HepG2 (cell line): ENCODE measurements at regions not wholly inside any gene's neighbourhood (a gene's known extent, or its start where the extent isn't known, plus 50 kb on each side); places are given as distances from the start of the nearest gene placed in this dataset.

Source experiments
- ATAC-seq: fragments of 200-7000 bp; cut with Tn5 transposase; 3 replicates; pipeline ENCODE4 v1.9.1; 2020; ENCODE audit warnings: mild to moderate bottlenecking, moderate library complexity
- BruUV-seq: library from RNA; stranded (reverse); fragments of 400-500 nt; replicated peaks from 2 replicates; lab custom pipeline; 2021; lab: Mats Ljungman, UMichigan
- CTCF ChIA-PET: fragments of 300-600 bp; formaldehyde crosslinking; extraction: SDS; loops from one replicate; lab custom pipeline; 2021; ENCODE audit warnings: low total read pairs, inconsistent platforms, low intra/inter-chr PET ratio; lab: Yijun Ruan, JAX
- POLR2A ChIA-PET: fragments of 350-600 bp; sonication (Branson Sonifier 250); formaldehyde crosslinking; loops from one replicate; lab custom pipeline; 2020; ENCODE audit warnings: antibody characterized with exemption, inconsistent platforms; lab: Yijun Ruan, JAX
- DNase-seq: peaks from one replicate; pipeline ENCODE4 v3.0.0-alpha.2; 2015; ENCODE audit warnings: low spot score
- FAIRE-seq: peaks from 3 replicates; lab custom pipeline; 2011; peaks lifted over from hg19 to GRCh38; lab: Jason Lieb, UNC
- H2AFZ ChIP-seq: one replicate; pipeline ENCODE4 v1.6.1; 2011; ENCODE audit warnings: low read length, inconsistent platforms
- H3K27ac ChIP-seq: fragments of 300-600 bp; 3 replicates; pipeline ENCODE4 v1.8.0; 2011; ENCODE audit warnings: mixed run types, mild to moderate bottlenecking, mixed read lengths, low read length, inconsistent platforms; ENCODE audit not compliant: insufficient read depth; ENCODE audit errors: extremely low read length
- H3K27me3 ChIP-seq, 2 experiments: fragments of 200-600 bp in 1 of 2; 2 replicates in 1 of 2; 3 replicates in 1 of 2; pipeline versions ENCODE4 v1.6.0 to v1.8.0; 2011; ENCODE audit warnings: low read length in 2 of 2, mild to moderate bottlenecking in 2 of 2, moderate library complexity in 2 of 2, inconsistent platforms in 1 of 2; ENCODE audit not compliant: insufficient read depth in 2 of 2, control insufficient read depth in 1 of 2
- H3K36me3 ChIP-seq, 2 experiments: fragments of 200-600 bp in 1 of 2; replicated peaks in 1 of 2; 2 replicates in 1 of 2; 3 replicates in 1 of 2; pipeline versions ENCODE4 v1.5.1 to v1.8.0; 2011; ENCODE audit warnings: low read length in 2 of 2, inconsistent platforms in 1 of 2; ENCODE audit not compliant: insufficient read depth in 2 of 2, control insufficient read depth in 1 of 2
- H3K4me1 ChIP-seq: 2 replicates; pipeline ENCODE4 v1.5.1; 2012; ENCODE audit warnings: low read length, inconsistent platforms; ENCODE audit not compliant: insufficient read depth
- H3K4me2 ChIP-seq: 2 replicates; pipeline ENCODE4 v1.6.0; 2011; ENCODE audit warnings: low read depth, low read length, inconsistent platforms
- H3K4me3 ChIP-seq, 3 experiments: fragments of 200-600 bp in 1 of 3; sonication (generic), shearing (Covaris generic) in 1 of 3; replicated peaks in 1 of 3; 2 replicates each; pipeline ENCODE4 v1.5.1; 2011 to 2016; ENCODE audit warnings: low read length in 3 of 3, inconsistent platforms in 2 of 3, low read depth in 2 of 3, mild to moderate bottlenecking in 2 of 3, control low read depth in 1 of 3, mixed read lengths in 1 of 3; ENCODE audit not compliant: insufficient read depth in 1 of 3
- H3K79me2 ChIP-seq: one replicate; pipeline ENCODE4 v1.6.1; 2011; ENCODE audit warnings: low read length, inconsistent platforms; ENCODE audit not compliant: insufficient read depth
- H3K9ac ChIP-seq: 2 replicates; pipeline ENCODE4 v1.6.0; 2011; ENCODE audit warnings: mild to moderate bottlenecking, low read depth, low read length, inconsistent platforms; ENCODE audit not compliant: insufficient read depth
- H3K9me3 ChIP-seq: 2 replicates; pipeline ENCODE4 v1.5.1; 2012; ENCODE audit warnings: mild to moderate bottlenecking, low read length
- H4K20me1 ChIP-seq: 2 replicates; pipeline ENCODE4 v1.6.0; 2011; ENCODE audit warnings: inconsistent platforms, mild to moderate bottlenecking, low read length, moderate library complexity; ENCODE audit not compliant: insufficient read depth
- CHD4 ChIP-seq: fragments of 200-600 bp; sonication (generic); IDR thresholded peaks from 2 replicates; pipeline ENCODE4 v1.7.0; 2017; ENCODE audit warnings: mild to moderate bottlenecking, low read length, borderline replicate concordance
- DMAP1 ChIP-seq: IDR thresholded peaks from 2 replicates; pipeline ENCODE4 v1.6.1; 2016
- EHMT2 ChIP-seq: fragments of 200-600 bp; sonication (generic); IDR thresholded peaks from 2 replicates; pipeline ENCODE4 v1.7.0; 2017; ENCODE audit warnings: antibody characterized with exemption, low read depth, low read length, borderline replicate concordance
- EZH2 ChIP-seq: conservative IDR thresholded peaks from 2 replicates; pipeline ENCODE4 v1.6.1; 2012; ENCODE audit warnings: mild to moderate bottlenecking, low read depth, low read length, moderate library complexity
- FOXP1 ChIP-seq, 2 experiments: fragments of 450-650 bp in 1 of 2; IDR thresholded peaks; 2 replicates each; pipeline ENCODE4 v1.6.1; 2017 to 2018; ENCODE audit warnings: antibody characterized with exemption in 1 of 2
- HMG20A ChIP-seq: IDR thresholded peaks from 2 replicates; pipeline ENCODE4 v1.6.1; 2016; ENCODE audit warnings: borderline replicate concordance
- HNRNPLL ChIP-seq: fragments of 200-400 bp; formaldehyde crosslinking; IDR thresholded peaks from 2 replicates; pipeline ENCODE4 v1.6.1; 2017; ENCODE audit warnings: mild to moderate bottlenecking, low read depth, low read length; ENCODE audit not compliant: poor library complexity, severe bottlenecking
- KAT2B ChIP-seq: fragments of 150-350 bp; IDR thresholded peaks from 2 replicates; pipeline ENCODE4 v1.6.1; 2014; ENCODE audit warnings: low read depth, low read length, borderline replicate concordance
- NCOR1 ChIP-seq: fragments of 200-600 bp; sonication (generic); IDR thresholded peaks from 2 replicates; pipeline ENCODE4 v1.7.0; 2017; ENCODE audit warnings: antibody characterized with exemption, low read length, borderline replicate concordance
- RARA ChIP-seq: IDR thresholded peaks from 2 replicates; pipeline ENCODE4 v1.6.1; 2016; ENCODE audit warnings: missing genetic modification reagents, missing compliant biosample characterization
- SYNCRIP ChIP-seq: fragments of 200-400 bp; formaldehyde crosslinking; IDR thresholded peaks from 2 replicates; pipeline ENCODE4 v1.6.1; 2018; ENCODE audit warnings: mild to moderate bottlenecking, low read depth, low read length; ENCODE audit not compliant: insufficient read depth
- ZNF383 ChIP-seq: sonication (generic); formaldehyde crosslinking; IDR thresholded peaks from 2 replicates; pipeline ENCODE4 v1.4.0; 2020; ENCODE audit warnings: missing genetic modification reagents, mild to moderate bottlenecking, borderline replicate concordance
- ZNF768 ChIP-seq: sonication (generic); formaldehyde crosslinking; IDR thresholded peaks from 2 replicates; pipeline ENCODE4 v1.4.0; 2020; ENCODE audit warnings: missing genetic modification reagents
- WGBS: methylation state at CpG from one replicate; pipeline ENCODE4 v1.1.6; 2017; ENCODE audit warnings: low lambda C conversion rate; 5-methylcytosine and 5-hydroxymethylcytosine counted together
- in situ Hi-C: cut with HindIII; loops from 2 replicates; pipeline ENCODE4 v1.10.0; 2017; ENCODE audit warnings: low pct_unique_long_range_greater_than_20kb; ENCODE audit not compliant: extremely low pct_ligation_motif_present
- intact Hi-C: fragments of 100-400 bp; cut with micrococcal nuclease; formaldehyde crosslinking; loops from one replicate; pipeline ENCODE4 v1.10.0; 2022; ENCODE audit not compliant: unreplicated experiment
- TF ChIP-seq, protein P1 (sequence below): sonication (generic); formaldehyde crosslinking; IDR thresholded peaks from 2 replicates; pipeline ENCODE4 v1.8.0; 2022; ENCODE audit warnings: missing genetic modification reagents, mild to moderate bottlenecking, moderate library complexity, borderline replicate concordance
- TF ChIP-seq, protein P2 (sequence below): fragments of 450-650 bp; IDR thresholded peaks from 2 replicates; pipeline ENCODE4 v1.6.1; 2016
- TF ChIP-seq, protein P3 (sequence below): IDR thresholded peaks from 2 replicates; pipeline ENCODE4 v1.6.1; 2016

DNA sequence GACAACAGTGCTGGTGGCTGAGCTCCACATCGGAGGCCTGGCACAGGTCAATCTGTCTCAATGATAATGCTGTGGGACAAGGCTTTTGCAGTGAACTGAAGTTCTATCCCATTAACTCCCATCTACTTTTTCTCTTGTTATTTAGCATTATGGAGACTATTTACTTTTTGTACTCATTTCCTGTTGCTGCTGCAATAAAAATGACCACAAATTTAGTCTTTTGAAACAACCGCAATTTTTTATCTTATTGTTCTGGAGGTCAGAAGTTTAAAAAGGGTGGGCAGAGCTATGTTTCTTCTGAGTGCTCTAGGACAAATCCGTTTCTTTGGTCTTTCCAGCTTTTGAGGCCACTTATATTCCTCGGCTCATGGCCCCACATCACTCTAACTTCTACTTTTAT, 111.0 kb upstream of the PITX2 start:
- intact Hi-C loops (no loop called here), in situ Hi-C loops (no loop called here)
- WGBS: 28% methylated on average over 4 of the region's 4 CpGs
- CTCF ChIA-PET: no interaction called here
- POLR2A ChIA-PET: no interaction called here
- Histone ChIP-seq H4K20me1 (no peaks in the 10 kb centered on the region), H3K9ac (no peak overlapping the region), H3K36me3 (no peaks in the 10 kb centered on the region), H3K27me3 (no peaks in the 10 kb centered on the region), H2AFZ (no peak overlapping the region), H3K79me2 (no peaks in the 10 kb centered on the region), H3K4me2 (no peak overlapping the region), H3K4me1 (peaks cover 8% of the 10 kb centered on the region), H3K4me3 (no peak overlapping the region), H3K9me3 (no peaks in the 10 kb centered on the region), H3K27ac (no peak overlapping the region)
- DNase-seq (no peak), ATAC-seq (no peak), FAIRE-seq (no peak)
- no peak for TF ChIP-seq FOXP1 (IDR thresholded peaks at IDR 0.05)
- no peak for TF ChIP-seq FOXP1 (CRISPR knock-in tag; IDR thresholded peaks at IDR 0.05)
- TF ChIP-seq, protein P1, sequence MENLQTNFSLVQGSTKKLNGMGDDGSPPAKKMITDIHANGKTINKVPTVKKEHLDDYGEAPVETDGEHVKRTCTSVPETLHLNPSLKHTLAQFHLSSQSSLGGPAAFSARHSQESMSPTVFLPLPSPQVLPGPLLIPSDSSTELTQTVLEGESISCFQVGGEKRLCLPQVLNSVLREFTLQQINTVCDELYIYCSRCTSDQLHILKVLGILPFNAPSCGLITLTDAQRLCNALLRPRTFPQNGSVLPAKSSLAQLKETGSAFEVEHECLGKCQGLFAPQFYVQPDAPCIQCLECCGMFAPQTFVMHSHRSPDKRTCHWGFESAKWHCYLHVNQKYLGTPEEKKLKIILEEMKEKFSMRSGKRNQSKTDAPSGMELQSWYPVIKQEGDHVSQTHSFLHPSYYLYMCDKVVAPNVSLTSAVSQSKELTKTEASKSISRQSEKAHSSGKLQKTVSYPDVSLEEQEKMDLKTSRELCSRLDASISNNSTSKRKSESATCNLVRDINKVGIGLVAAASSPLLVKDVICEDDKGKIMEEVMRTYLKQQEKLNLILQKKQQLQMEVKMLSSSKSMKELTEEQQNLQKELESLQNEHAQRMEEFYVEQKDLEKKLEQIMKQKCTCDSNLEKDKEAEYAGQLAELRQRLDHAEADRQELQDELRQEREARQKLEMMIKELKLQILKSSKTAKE (CRISPR knock-in tag): no peak
- no peak for TF ChIP-seq SYNCRIP
- TF ChIP-seq EZH2: no peak
- TF ChIP-seq ZNF768 (CRISPR knock-in tag): no peak
- TF ChIP-seq CHD4: no peak
- TF ChIP-seq, protein P2, sequence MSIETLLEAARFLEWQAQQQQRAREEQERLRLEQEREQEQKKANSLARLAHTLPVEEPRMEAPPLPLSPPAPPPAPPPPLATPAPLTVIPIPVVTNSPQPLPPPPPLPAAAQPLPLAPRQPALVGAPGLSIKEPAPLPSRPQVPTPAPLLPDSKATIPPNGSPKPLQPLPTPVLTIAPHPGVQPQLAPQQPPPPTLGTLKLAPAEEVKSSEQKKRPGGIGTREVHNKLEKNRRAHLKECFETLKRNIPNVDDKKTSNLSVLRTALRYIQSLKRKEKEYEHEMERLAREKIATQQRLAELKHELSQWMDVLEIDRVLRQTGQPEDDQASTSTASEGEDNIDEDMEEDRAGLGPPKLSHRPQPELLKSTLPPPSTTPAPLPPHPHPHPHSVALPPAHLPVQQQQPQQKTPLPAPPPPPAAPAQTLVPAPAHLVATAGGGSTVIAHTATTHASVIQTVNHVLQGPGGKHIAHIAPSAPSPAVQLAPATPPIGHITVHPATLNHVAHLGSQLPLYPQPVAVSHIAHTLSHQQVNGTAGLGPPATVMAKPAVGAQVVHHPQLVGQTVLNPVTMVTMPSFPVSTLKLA: no peak
- no peak for TF ChIP-seq DMAP1
- TF ChIP-seq NCOR1: no peak
- no peak for TF ChIP-seq EHMT2
- TF ChIP-seq HMG20A (CRISPR knock-in tag): no peak
- TF ChIP-seq, protein P3, sequence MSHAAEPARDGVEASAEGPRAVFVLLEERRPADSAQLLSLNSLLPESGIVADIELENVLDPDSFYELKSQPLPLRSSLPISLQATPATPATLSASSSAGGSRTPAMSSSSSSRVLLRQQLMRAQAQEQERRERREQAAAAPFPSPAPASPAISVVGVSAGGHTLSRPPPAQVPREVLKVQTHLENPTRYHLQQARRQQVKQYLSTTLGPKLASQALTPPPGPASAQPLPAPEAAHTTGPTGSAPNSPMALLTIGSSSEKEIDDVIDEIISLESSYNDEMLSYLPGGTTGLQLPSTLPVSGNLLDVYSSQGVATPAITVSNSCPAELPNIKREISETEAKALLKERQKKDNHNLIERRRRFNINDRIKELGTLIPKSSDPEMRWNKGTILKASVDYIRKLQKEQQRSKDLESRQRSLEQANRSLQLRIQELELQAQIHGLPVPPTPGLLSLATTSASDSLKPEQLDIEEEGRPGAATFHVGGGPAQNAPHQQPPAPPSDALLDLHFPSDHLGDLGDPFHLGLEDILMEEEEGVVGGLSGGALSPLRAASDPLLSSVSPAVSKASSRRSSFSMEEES (CRISPR knock-in tag): no peak
- TF ChIP-seq ZNF383 (CRISPR knock-in tag): no peak
- no peak for TF ChIP-seq RARA (CRISPR knock-in tag)
- no peak for TF ChIP-seq KAT2B
- TF ChIP-seq HNRNPLL: no peak
- BruUV-seq: no TSS peak
